HG03565 (cell line): ENCODE measurements at regions not wholly inside any gene's neighbourhood (a gene's known extent, or its start where the extent isn't known, plus 50 kb on each side); places are given as distances from the start of the nearest gene placed in this dataset.
A peak's percentile ranks its signal among the peaks of the same experiment; 100 is the strongest.
"Not testable (repeated sequence)": the region's sequence is repeated elsewhere in the genome, so short reads cannot be mapped to it uniquely, and the experiment has no call there.

ENCODE experiments used
- ATAC-seq: cut with Tn5 transposase; IDR thresholded peaks from one replicate; pipeline ENCODE4 v1.9.1; 2021; ENCODE audit warnings: mild to moderate bottlenecking, moderate library complexity; ENCODE audit not compliant: unreplicated experiment

- no peak for ATAC-seq
Observed at GRCh38 chr6:1445650-1446330, 56.4 kb downstream of the FOXF2 start.

DNA sequence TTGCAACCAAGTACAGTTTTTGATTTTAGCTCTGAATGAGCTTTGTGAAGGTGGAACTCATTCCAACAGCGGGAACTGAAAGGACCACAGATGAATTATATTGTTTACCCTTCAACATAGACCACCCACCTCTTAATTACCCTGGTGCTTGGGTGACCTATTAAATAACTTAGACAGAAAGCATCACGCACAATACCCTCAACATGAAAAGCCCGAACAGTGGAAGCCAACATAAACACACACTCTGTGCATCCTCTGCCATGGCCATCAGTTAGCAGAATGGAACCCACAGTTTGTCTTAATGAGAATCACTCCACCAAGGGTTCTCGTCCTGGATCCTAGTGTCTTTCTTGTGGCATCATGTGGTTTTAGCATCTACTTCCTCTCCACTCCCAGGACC, 60.5 kb downstream of the FOXF2 start:
- ATAC-seq, result no peak

DNA sequence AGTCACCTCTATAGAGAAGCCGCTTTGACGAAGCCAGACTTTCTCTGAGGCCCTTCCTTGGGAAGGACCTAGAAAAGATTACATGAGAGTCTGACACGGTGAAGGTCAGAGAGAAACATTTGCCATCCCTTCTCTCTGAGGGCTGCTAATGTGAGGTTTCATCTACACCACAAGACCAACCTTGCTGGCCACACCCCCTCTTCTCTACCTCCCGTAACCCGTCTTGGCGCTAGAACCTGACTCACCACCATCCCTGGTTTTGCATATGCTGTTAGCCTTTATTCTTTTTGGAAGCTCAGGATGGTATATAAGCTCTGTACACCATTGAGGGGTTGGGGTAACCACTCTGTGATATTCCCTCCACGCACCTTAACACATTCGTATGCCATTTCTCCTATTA, 63.6 kb downstream of the FOXF2 start:
- no peak for ATAC-seq

GRCh38 chr6:1456816-1457215, 67.4 kb downstream of the FOXF2 start:
- ATAC-seq, result not testable (repeated sequence)

- no peak for ATAC-seq
Observed at GRCh38 chr6:1461207-1461606, 71.8 kb downstream of the FOXF2 start.

DNA sequence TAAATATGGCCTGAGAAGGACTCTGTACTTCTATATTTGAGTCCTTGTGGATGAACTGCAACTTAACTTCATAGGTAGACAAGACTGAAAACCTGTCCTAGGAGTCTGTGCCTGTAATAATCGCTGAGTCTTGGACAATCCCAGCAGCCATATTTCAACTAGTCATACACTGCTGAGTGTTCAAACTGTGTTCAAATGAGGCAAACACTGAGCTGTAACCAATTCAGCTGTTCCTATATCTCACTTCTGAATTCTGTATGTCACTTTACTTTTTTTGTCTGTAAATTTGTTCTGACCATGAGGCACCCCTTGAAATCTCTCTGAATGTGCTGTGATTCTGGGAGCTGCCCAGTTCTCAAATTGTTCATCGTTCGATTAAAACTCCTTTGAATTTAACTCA, 72.4 kb downstream of the FOXF2 start:
- no peak for ATAC-seq

GRCh38 chr6:1463275-1463674, 73.9 kb downstream of the FOXF2 start:
- no peak for ATAC-seq

DNA sequence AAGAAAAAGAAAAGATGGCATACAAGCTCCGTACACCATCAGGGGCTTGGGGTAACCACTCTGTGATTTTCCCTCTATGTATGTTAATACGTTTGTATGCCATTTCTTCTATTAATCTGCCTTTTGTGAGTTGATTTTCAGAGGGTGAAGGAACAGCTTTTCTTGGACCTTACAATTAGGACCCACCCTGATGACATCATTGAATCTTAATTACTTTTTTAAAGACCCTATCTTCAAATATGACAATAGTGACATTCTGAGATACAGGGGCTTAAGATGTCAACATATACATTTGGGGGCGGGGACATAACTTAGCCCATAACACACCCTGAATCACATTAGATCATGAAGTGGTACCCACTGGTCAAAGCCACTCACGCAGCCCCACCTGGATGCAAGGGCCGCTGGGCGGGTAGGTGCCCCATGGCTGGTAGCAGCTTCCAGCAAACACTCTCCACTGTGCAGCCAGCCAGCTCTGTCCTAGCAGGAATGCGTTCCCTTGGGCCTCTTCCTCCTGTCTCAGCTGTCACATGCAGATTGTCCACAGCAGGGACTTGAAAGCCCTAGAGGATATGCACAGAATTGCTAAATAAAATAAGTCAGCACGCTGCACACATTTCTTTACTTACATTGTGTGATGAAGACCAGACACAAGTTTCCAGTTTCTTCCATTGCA, 74.5 kb downstream of the FOXF2 start:
- no peak for ATAC-seq

- ATAC-seq, result no peak
Observed at GRCh38 chr6:1464781-1465370, 75.5 kb downstream of the FOXF2 start.

DNA sequence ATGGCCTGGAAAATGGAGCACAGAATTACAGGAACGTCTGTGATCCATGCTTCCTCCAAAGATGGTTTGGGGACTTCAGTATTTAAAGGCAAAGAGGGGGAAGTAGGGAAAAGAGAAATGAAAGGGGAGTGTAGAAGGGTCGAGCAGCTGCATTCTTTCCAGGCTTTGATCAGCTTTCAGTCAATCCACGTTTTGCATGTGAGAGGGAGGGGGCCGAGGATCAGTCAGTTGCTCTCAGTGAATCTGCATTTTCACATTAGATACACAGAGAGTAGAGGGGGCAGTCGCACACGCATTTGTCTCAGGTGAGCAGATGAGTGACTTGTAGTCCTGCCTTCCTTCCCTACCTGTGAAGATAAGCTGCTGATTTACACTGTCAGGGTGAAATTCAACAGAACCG, 78.8 kb downstream of the FOXF2 start:
- no peak for ATAC-seq

- peak; percentile 49 for ATAC-seq
Observed at GRCh38 chr6:1470040-1470439, 80.7 kb downstream of the FOXF2 start.

- ATAC-seq, result no peak
Observed at GRCh38 chr6:1472643-1473042, 83.3 kb downstream of the FOXF2 start.

- no peak for ATAC-seq
Observed at GRCh38 chr6:1473166-1473565, 83.8 kb downstream of the FOXF2 start.

DNA sequence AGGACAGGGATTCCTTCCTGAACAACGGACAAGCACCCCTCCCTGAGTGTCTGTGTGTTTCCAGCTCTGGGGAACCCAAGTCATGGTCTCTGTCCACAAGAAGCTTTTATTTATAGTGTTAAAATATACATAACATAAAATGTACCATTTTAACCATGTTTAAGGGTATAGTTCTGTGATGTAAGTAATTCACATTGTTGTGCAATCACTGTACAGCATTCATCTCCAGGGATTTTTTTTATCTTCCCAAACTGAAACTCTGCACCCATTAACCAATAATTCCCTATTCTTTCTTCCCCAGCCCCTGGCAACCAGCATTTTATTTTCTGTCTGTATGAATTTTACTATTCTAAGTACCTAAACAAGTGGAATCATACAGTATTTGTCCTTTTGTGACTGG, 84.2 kb downstream of the FOXF2 start:
- ATAC-seq, result no peak

- ATAC-seq, result no peak
Observed at GRCh38 chr6:1474205-1474604, 84.8 kb downstream of the FOXF2 start.

DNA sequence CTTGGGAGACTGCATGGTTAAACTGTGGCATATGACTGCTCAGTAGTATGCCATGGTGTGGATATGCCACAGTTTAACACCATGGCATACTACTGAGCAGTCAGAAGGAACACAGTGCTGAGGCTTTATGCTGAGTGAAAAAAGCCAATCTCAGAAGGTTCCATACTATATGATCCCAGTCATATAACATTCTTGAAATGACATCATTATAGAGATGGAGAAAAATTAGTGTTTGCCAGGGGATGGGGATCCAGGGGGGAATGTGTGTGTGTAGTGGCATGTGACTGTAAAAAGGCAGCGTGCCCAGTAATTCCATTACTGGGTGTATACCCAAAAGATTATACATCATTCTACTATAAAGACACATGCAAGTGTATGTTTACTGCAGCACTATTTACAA, 85.8 kb downstream of the FOXF2 start:
- ATAC-seq, result no peak

DNA sequence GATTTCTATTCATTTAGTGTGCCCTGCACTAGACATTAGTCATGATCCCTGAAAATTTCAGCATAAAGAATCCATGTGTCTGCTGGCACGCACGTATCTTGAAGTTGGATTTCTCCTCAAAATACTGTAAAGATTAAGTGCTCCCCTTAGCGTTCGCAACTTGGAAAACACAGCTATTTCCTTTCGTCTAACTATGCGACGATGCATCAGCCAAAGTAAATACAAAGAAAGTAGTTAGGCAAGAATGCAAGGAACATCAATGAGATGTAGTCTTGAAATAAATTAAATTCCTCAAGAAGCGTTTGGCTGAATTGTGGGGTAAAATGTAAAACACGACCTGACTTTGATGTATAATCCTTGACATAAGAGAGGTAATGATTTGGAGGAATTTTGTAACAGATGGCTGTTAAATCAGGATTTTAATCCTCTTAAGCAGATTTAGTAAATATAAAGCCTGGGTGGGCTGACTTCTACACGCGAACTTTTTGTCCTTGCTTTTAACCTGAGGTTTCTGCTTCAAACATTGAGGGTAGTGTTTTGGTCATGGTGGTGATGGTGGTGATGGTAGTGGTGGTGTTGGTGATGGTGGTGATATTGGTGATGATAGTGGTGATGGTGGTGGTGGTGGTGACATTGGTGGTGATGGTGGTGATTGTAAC, 88.2 kb downstream of the FOXF2 start:
- ATAC-seq, result no peak

DNA sequence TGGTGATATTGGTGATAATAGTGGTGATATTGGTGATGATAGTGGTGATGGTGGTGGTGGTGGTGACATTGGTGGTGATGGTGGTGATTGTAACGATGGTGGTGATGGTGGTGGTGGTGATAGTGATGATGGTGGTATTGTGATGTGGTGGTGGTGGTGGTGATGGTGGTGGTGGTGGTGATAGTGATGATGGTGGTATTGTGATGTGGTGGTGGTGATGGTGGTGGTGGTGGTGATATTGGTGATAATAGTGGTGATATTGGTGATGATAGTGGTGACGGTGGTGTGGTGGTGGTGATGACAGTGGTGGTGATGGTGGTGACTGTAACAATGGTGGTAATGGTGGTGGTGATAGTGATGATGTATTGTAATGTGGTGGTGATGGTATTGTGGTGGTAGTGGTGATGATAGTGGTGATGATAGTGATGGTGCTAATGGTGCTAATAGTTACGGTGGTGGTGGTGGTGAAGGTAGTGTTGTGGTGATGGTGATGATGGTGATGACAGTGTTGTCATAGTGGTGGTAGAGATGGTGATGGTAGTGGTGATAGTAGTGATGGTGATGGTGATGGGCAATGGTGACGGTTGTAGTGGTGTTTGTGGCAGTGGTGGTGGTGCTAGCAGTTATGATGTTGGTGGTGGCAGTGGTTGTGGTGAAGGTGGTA, 88.9 kb downstream of the FOXF2 start:
- not testable (repeated sequence) for ATAC-seq

GRCh38 chr6:1479095-1479494, 89.7 kb downstream of the FOXF2 start:
- ATAC-seq, result no peak

DNA sequence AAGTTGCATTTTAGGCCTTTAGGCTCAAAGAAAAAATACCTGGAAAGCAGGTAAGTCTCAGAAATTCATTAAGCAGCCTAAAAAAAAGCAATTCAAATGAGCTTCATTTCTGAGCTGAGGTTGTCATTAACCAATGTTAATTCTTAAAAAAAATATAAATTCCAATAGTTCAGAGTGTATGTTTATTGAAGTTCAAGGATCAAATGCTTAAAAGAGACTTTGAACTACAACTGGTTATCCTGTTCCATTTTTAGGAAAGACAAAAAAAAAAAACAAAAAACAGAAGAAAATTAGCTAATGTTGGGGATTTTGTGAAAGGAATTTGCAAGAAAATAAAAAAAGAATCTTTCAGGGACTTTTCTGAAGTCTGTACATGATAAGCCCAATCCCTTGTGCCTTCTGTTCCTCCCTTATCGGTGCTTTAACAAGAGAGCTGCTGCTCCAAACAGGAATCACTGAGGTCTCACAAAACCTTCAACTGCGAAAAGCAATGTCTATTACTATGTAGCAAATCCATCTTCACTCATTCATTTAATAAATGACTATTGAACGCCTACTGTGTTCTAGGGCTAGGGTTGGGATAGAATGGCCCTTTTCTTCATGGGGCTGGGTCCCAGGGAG, 90.3 kb downstream of the FOXF2 start:
- no peak for ATAC-seq

GRCh38 chr6:1481286-1481685, 91.9 kb downstream of the FOXF2 start:
- ATAC-seq, result no peak
